Left lobe of liver (tissue), 2 donors: ENCODE measurements at regions not wholly inside any gene's neighbourhood (a gene's known extent, or its start where the extent isn't known, plus 50 kb on each side); places are given as distances from the start of the nearest gene placed in this dataset.
"Not testable (repeated sequence)": the region's sequence is repeated elsewhere in the genome, so short reads cannot be mapped to it uniquely, and the experiment has no call there.

Experiments
- ATAC-seq: fragments of 200-7000 bp; cut with Tn5 transposase; one replicate; pipeline ENCODE4 v1.9.1; 2020; ENCODE audit warnings: mild to moderate bottlenecking, moderate library complexity
- DNase-seq: peaks from one replicate; pipeline ENCODE4 v3.0.0-alpha.2; 2020; ENCODE audit warnings: low spot score
- donor health status: DM: no; HTN: no; CAD: no; lungs with moderate emphysema.
- donor health status: DM: no; HTN: yes; CAD: no.

DNA sequence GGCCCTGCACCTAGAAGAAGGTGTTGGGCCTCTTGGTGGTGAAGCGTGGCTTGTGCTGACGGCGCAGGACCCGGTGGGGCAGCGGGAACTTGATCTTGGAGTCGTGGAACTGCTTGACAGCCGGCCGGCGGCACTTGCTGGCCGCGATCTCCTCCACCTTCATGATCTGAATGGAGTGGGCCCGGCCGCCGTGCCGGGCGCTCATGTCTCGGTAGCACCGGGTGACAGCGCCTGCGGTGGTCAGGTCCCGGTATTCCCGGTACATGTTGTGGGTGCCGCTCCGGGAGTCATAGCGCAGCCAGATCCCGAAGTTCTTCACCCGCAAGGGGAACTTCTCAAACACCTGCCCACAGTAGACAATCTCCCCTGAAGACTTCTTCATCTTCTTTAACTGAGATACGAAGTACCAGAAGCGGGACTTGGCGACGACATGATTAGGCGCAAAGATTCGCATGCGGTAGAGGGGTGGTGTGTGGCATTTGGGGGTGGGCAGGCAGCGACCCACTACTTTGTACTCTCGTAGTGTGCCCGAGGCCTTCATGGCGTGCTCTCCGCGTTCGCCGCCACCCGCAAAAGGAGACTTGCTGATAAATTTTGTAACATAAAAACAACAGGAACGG lies 92.1 kb upstream of the MSH6 start:
- ATAC-seq, DNase-seq: not testable (repeated sequence)

DNA sequence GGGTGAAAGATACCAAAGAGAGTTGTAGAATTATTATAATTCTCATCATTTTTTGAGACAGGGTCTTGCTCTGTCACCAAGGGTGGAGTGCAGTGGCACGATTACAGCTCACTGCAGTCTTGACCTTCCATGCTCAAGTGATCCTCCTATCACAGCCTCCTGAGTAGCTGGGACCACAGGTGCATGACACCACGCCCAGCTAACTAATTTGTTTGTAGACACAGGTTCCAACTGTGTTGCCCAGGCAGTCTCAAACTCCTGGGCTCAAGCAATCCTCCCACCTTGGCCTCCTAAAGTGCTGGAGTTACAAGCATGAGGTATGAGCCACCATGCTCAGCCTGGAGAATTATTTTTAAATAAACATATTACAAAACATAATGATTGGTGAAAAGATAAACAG lies 92.8 kb upstream of the MSH6 start:
- ATAC-seq: no peak

DNA sequence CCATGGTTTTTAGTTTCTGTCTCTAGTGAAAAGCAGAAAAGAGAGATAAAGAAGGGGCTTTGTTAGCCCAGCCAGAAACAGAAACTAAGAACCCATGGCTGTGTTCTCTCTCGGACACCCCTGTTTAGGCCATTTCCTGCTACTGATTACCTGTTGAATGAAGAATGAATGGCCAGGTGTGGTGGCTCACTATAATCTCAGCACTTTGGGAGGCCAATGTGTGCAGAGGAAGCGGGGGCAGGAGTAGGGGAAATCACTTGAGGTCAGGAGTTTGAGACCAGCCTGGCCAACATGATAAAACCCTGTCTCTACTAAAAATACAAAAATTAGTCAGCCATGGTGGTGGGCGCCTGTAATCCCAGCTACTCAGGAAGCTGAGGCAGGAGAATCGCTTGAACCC lies 93.8 kb upstream of the MSH6 start:
- not testable (repeated sequence) for DNase-seq, ATAC-seq

More for the DNA sequence above, 92.8 kb upstream of the MSH6 start:
- no peak for DNase-seq

DNA sequence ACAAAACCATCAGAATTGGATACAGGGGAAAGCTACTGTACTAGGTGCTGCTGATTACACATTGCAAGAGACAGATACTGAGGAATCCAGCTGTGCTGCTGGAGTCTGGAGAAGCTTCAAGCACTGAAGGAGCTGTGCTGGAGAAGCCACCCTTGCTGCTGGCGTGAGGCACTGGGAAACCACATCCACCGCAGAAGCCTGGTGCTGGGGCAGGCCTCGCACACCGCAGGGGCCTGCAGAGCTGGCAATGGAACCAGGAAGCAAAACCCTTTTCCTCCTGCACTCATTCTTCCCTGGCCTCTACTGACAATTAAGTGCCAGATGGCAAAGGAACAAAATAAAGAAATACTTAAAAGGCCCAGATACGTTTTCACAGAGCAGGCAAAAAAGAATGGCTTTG lies 94.4 kb upstream of the MSH6 start:
- no peak for DNase-seq

DNA sequence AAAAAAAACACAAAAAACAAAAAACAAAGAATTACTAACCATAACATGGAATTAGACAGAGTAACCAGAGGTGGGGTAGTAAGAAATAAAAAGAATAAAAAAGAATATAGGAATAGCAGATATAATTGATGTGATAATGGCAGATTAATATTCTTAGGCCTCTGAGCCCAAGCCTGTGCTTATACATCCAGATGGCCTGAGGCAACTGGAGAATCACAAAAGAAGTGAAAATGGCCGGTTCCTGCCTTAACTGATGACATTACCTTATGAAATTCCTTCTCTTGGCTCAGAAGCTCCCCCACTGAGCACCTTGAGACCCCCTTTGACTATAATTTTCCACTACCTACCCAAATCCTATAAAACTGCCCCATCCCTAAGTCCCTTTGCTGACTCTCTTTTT lies 95.1 kb upstream of the MSH6 start:
- DNase-seq (no peak), ATAC-seq (no peak)

More for the DNA sequence above, 94.4 kb upstream of the MSH6 start:
- peak; percentile 45 for ATAC-seq

DNA sequence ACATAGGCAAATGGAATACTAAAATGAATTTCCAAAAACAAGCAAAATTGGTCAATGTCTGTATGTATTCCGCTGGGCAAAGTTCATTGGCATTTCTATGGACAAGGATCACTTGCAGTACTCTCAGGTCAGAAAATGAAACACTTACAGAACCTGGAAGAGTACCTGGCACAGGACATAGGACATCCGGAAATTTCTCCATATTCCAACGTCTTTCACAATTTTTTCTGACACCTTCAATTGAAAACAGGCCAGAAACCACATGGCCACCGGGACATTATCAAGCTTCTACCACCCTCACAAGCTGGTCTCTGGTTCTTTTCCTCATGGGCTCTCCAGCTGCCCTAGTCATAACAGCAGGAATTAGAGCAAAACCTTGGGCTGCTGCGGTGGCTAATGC lies 96.9 kb upstream of the MSH6 start:
- no peak for DNase-seq
- ATAC-seq: peak; percentile 83

DNA sequence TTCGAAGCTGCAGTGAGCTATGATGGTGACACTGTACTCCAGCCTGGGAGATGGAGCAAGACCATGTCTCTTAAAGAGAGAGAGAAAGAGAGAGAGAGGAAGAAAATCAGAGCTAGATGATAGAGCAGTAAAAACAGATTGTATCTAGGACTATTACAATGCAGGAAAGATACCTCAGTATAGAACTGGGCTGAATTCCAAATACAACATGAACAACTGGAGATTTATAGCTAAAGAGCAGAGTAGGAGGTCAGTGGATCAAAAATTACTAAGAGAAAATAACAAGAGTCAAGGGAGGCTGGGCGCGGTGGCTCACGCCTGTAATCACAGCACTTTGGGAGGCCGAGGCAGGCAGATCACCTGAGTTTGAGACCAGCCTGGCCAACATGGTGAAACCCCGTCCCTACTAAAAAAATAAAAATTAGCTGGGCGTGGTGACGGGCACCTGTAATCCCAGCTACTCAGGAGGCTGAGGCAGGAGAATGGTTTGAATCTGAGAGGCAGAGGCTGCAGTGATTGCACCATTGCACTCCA lies 100.7 kb upstream of the MSH6 start:
- ATAC-seq (no peak), DNase-seq (no peak)

DNA sequence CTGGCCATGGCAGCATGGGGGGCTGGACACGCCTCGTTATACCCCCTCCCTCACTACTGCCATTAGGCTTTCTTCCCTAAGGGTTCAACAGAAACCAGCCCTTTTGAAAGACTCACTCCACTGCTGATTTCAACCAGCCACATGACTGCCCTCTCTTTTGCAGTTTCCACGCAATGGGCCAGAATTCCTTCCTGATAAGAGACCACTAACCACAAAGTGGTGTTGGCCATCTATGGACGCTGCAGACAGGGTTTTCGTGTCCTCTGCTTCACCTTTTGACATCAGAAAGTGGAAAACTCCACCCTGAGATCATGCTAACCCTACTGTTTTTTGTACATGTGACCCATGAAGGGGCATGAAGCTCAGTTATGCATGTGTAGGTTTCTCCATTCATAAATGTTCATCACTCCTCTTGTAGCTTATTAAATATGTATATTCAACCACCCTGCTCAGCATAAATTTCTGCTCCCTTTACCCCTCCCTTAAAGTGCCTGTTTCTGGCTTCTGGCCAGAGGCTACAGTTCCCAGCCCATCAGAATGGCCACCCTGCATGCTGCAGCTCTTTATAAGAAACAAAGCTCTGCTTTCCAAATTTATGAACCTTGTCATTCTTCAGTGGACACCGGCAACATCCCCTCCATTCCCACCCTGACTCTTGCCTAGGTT lies 105.6 kb upstream of the KCNK12 start:
- no peak for ATAC-seq
- no peak for DNase-seq

DNA sequence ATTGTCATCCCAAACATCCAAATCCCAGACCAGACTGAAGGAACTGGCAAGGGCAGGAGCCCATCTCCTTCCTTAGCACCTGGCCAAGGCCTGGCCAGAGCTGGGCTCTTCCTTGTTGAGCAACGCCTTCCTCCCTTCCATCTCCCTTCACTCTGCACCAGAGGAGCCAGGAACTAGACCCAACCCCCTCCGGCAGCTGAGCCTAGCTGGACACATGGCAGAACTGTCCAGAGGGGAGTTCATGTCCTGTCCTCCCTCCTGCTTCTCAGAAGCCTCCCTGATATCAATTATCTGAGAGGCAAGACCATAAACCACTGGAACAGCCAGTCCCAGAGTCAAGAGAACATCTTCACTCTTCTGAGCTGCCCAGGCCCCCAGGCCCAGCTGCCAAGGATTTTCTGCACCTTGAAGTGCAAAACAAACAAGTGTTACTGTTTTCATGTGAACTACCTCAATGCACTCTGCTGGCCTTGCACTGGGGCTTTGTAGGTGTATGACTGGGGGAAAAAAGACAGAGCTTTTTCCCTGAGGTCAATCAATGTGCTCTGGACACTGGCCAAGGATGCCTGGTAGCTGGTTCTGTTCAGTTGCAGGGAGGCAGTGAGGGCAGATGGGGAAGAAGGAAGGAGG lies 104.5 kb upstream of the KCNK12 start:
- DNase-seq (no peak), ATAC-seq (peak; percentile 33)

DNA sequence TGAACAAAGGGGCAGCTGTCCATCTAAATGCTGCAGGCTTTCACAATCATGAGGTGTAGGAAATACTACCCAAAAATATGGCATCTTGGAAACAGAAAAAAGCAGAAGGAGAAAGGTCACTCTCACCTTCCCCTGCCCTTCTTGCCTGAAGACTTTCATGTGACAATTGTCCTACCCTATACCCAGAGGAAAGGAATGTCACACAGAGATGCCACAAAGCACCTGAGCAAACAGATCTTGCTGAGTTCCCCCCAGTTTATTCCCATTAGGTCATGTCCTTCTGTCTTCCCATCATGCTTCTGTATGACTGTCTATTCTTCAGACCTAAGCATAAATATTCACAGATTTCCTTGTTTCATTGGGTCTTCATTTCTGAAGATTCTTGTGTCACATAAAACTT lies 95.5 kb upstream of the KCNK12 start:
- ATAC-seq (no peak), DNase-seq (no peak)

DNA sequence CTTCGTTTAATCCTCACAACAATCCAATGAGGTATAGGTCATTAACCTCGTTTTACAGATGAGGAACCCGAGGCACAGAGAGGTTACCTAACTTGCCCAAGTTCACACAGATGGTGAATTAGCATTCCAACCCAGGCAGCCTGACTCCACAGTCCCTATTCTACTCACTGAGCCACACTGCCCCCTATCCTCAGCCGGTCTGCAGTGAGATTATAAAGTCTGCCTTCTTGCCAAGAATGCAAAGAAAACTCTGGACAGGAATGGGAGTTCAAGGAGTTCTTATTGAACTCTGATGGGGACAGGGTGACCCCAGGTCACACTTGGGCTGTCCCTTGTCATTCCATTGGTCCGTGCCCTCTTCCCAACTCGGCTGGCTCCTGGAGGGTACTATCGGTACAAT lies 94.0 kb upstream of the KCNK12 start:
- ATAC-seq (no peak), DNase-seq (no peak)

DNA sequence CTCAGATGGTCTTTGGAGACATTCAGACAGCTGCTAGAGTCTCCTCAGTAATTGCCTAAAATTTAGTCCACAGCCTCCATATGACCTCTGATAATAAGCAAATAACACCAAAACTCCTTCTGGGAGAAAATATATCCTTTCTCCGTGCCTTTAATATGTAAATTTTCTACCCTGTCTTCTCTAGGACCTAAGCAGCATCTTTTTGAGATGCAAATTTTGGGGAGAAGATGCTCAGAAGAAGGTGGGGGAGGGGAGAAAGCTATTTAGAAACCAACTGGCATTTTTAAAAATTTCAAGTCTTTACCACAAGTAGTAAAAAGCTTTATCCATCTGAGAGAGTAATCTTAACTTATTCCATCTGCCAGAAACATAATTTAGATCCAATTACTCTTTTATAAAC lies 91.8 kb upstream of the KCNK12 start:
- no peak for ATAC-seq
- no peak for DNase-seq

DNA sequence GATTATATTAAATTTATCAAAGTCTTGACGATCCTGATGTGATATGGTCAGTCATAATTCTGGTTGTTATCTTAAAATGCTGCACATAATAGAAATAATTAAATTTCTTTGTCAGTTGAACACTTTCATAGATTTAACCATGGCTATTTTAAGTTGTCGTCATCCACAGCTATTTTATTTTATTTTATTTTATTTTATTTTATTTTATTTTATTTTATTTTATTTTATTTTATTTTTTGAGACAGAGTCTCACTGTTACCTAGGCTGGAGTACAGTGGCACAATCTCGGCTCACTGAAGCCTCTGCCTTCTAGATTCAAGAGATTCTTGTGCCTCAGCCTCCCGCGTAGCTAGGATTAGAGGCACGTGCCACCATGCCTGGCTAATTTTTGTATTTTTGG lies 90.5 kb upstream of the KCNK12 start:
- ATAC-seq: no peak
- no peak for DNase-seq

DNA sequence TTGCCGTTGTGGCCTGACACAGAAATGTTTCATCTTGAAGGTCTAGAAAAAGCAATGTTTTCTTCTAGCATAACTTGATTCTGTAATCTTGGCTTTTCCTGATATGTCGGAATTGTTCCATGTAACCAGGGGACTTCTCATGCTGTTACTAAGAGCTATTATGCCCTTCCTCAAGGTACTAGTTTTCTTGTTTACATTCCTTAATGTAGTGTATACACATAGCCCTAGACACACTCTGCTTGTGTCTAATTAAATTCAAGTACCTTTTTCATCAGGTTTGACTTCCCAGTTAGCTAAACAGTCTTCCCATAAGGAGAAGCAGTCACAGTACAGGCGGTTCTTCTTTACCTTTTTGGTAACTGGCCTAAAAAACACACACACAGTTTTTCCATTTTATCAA lies 89.4 kb upstream of the KCNK12 start:
- no peak for ATAC-seq
- no peak for DNase-seq

DNA sequence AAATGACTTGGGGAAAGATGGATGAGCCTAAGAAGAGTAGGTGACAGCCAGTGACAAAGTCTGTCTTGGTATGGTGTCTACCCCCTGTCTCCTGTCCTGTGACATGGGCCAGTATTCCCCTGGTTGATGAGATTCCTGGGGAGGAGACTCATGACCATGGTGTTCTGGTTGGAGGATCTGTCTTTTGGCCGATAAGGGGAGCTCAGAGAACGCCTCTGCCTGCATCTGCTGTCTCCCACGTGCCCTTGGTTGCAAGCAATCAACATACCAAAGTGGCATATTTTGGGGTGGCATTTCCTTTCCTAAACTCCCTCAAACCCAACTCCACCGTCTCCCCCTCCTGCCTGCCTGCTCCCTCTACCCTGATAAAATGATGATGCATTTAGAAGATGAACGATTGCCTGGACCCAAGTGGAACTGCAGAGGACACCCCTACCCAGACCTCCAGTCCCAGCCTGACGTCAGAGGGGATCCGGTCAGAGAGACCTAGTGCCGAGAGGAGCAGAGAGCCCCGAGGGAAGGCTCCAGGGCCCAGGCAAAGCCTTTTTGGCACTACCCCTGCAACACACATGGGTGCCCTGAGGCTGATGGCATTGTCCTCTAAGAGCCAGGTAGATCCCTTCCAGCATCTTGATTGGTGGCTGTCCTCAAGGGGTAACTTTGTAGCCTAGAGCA lies 88.0 kb upstream of the KCNK12 start:
- DNase-seq: no peak
- no peak for ATAC-seq

DNA sequence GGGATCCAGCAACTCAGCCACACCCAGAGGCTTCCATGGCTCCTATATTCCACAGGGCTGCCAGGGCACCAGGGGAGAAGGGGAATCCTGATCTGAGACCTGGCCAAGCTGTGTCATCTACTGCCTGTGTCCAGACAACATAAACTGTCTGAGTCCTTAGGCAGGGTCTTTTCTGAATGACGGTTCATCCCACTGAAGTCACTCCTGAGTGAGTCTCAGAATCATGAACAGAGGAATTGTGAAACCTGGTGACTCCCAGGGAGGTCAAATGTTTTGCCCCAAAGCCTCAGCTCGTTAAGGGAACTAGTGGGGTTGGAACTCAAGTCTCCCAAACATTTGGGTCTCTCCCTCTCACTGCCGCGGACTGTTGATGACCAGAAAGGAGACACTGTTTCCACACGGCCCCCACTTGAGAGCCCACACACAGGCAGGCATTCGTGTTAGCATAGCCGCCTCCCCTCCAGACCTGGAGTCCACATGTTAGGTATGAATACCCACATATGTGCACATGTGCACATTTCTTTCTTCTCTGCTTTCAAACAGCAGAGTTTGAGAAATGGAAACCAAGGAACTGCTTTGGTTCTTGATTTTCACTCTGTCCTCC lies 87.2 kb upstream of the KCNK12 start:
- DNase-seq (no peak), ATAC-seq (no peak)

DNA sequence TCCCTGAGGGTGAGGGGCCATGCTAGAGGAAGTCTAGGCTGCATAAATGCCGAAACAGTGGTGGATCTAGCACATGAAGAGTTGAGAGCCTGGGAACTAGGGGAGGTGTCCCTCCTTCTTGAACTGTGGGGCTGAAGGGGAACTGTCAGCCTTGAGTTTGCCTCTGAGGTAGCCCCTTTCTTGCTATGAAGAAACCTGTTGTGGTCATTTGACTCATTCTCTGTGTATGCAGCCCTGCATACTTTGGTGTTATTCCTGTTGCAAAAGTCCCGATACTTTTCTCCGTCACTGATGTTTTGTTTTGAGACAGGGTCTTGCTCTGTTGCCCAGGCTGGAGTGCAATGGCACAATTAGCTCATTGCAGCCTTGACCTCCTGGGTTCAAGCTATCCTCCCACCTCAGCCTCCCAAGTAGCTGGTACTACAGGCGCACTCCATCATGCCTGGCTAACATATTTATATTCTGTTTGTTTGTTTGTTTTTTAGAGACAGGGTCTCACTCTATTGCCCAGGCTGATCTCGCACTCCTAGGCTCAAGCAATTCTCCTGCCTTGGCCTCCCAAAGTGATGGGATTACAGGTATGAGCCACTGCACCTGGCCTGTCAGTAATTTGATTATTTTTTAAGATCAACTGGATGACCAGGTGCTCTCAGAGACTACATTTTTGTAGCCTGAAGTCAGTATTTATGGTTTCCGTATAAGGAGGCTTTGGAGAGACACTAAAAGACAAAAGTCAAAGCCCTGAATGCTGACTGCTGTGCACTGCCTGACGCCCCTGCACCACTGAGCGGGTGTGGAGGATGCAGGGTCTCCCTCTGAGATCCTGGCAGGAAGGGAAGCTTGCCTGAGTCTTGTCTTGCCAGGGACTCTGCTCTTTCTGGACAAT lies 86.2 kb upstream of the KCNK12 start:
- DNase-seq: no peak
- no peak for ATAC-seq

DNA sequence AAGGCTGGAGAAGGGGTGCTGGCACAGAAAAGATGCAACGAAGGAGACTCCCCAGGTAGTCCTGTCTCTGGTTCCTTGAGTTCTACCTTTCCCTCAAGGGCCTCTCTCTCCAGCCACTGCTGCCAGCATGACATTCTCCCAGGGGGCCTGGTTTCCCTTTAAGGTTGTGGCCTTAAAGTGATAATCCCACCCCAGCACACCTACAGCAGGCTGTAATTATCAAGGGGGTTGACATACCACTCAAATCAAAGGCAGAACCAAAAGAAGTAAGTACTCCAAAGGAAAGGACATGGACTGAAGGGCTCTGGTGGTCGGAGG lies 84.7 kb upstream of the KCNK12 start:
- no peak for DNase-seq

DNA sequence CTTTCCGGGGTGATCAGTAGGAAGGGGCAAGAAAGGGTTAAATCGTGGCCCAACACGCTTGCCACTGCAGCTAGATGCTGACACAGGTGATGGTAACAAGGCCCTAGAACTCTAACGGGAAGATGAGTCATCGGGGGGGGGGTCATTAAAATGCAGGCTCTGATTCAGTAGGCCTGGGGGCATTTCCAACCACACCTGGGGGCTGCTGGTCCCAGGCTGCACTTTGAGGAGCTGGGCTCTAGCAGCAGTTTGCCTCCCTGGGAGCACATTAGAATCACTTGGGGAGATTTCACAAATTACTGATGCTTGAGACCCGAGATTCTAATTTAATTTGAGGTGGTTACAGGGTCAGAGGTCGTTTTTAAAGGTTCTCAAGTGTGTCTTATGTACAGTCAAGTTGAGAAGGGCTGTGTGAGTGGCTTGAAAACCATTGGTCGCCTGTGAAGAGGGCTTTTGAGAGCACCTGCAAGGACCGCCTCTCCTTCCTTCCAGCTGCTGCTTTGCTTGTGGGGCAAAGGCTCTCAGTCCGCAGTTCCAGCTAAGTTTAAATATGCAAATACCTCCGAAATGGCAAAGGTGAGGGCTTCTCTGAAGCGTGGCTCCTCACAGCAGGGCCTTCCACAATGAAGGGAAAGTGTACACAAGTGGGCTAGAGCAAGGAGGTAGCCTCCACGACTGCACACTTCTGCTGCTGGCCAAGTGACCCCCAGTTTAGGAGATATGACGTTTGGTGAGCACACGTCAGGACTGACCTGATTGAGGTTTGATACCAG lies 84.2 kb upstream of the KCNK12 start:
- DNase-seq: no peak
- ATAC-seq: no peak

More for the DNA sequence above, 84.7 kb upstream of the KCNK12 start:
- ATAC-seq: no peak
